NCI-H1105 treated with DMSO at 0.1 percent for 48 hours (cell line): ENCODE measurements at regions not wholly inside any gene's neighbourhood (a gene's known extent, or its start where the extent isn't known, plus 50 kb on each side); places are given as distances from the start of the nearest gene placed in this dataset.
"Not testable (repeated sequence)": the region's sequence is repeated elsewhere in the genome, so short reads cannot be mapped to it uniquely, and the experiment has no call there.

ENCODE experiments used
- DNase-seq: peaks from one replicate; lab custom pipeline; 2025; lab: John Stamatoyannopoulos, UW

- DNase-seq, result not testable (repeated sequence)
Measured at GRCh38 chr13:18322821-18323220, 858.8 kb downstream of the TUBA3C start.

- DNase-seq, result not testable (repeated sequence)
Measured at GRCh38 chr13:18319653-18320052, 862.0 kb downstream of the TUBA3C start.

- DNase-seq, result not testable (repeated sequence)
Measured at GRCh38 chr13:18303240-18303813, 878.3 kb downstream of the TUBA3C start.

- DNase-seq, result not testable (repeated sequence)
Measured at GRCh38 chr13:18300968-18301367, 880.7 kb downstream of the TUBA3C start.

- DNase-seq, result not testable (repeated sequence)
Measured at GRCh38 chr13:18297359-18297758, 884.3 kb downstream of the TUBA3C start.

GRCh38 chr13:18296617-18297016 lies 885.0 kb downstream of the TUBA3C start:
- not testable (repeated sequence) for DNase-seq

- not testable (repeated sequence) for DNase-seq
Measured at GRCh38 chr13:18294311-18294710, 887.3 kb downstream of the TUBA3C start.

- not testable (repeated sequence) for DNase-seq
Measured at GRCh38 chr13:18286848-18287247, 894.8 kb downstream of the TUBA3C start.

GRCh38 chr13:18285663-18286062 lies 896.0 kb downstream of the TUBA3C start:
- not testable (repeated sequence) for DNase-seq

GRCh38 chr13:18284040-18284439 lies 897.6 kb downstream of the TUBA3C start:
- DNase-seq, result not testable (repeated sequence)

- not testable (repeated sequence) for DNase-seq
Measured at GRCh38 chr13:18281829-18282597, 899.6 kb downstream of the TUBA3C start.

- not testable (repeated sequence) for DNase-seq
Measured at GRCh38 chr13:18280904-18281828, 900.5 kb downstream of the TUBA3C start.

- DNase-seq, result not testable (repeated sequence)
Measured at GRCh38 chr13:18279971-18280370, 901.7 kb downstream of the TUBA3C start.

GRCh38 chr13:18277372-18277771 lies 904.3 kb downstream of the TUBA3C start:
- DNase-seq, result not testable (repeated sequence)

- DNase-seq, result not testable (repeated sequence)
Measured at GRCh38 chr13:18276280-18276679, 905.3 kb downstream of the TUBA3C start.

GRCh38 chr13:18273785-18274514 lies 907.7 kb downstream of the TUBA3C start:
- not testable (repeated sequence) for DNase-seq

GRCh38 chr13:18258801-18259419 lies 922.7 kb downstream of the TUBA3C start:
- DNase-seq, result not testable (repeated sequence)

- not testable (repeated sequence) for DNase-seq
Measured at GRCh38 chr13:18257686-18258085, 923.9 kb downstream of the TUBA3C start.

- DNase-seq, result not testable (repeated sequence)
Measured at GRCh38 chr13:18252848-18253247, 928.8 kb downstream of the TUBA3C start.

- DNase-seq, result not testable (repeated sequence)
Measured at GRCh38 chr13:18248533-18249240, 932.9 kb downstream of the TUBA3C start.
